DOHH2 (cell line): ENCODE measurements at regions not wholly inside any gene's neighbourhood (a gene's known extent, or its start where the extent isn't known, plus 50 kb on each side); places are given as distances from the start of the nearest gene placed in this dataset.

ENCODE experiments used
- H3F3A ChIP-seq: fragments of 200-600 bp; sonication (generic), shearing (Covaris generic); 2 replicates; pipeline ENCODE4 v1.6.0; 2016; ENCODE audit warnings: antibody characterized with exemption, mild to moderate bottlenecking; ENCODE audit not compliant: control insufficient read depth, insufficient read depth
- H3K27ac ChIP-seq: fragments of 200-600 bp; sonication (generic); 2 replicates; pipeline ENCODE4 v1.5.1; 2014; ENCODE audit warnings: low read depth, mild to moderate bottlenecking, low read length, moderate library complexity
- H3K27me3 ChIP-seq: fragments of 200-600 bp; sonication (generic); 2 replicates; pipeline ENCODE4 v1.6.1; 2014; ENCODE audit warnings: mild to moderate bottlenecking, low read length, mixed read lengths; ENCODE audit not compliant: control insufficient read depth
- H3K36me3 ChIP-seq: fragments of 200-600 bp; sonication (generic); 2 replicates; pipeline ENCODE4 v1.6.1; 2014; ENCODE audit warnings: mild to moderate bottlenecking, low read length, moderate library complexity, mixed read lengths; ENCODE audit not compliant: control insufficient read depth
- H3K4me1 ChIP-seq: fragments of 200-600 bp; sonication (generic); 2 replicates; pipeline ENCODE4 v1.6.1; 2014; ENCODE audit warnings: mild to moderate bottlenecking, low read length, mixed read lengths; ENCODE audit not compliant: control insufficient read depth
- H3K4me2 ChIP-seq: fragments of 200-600 bp; sonication (generic); 2 replicates; pipeline ENCODE4 v1.6.0; 2014; ENCODE audit warnings: mild to moderate bottlenecking, low read length, moderate library complexity
- H3K4me3 ChIP-seq: fragments of 200-600 bp; sonication (generic); 2 replicates; pipeline ENCODE4 v1.5.1; 2014; ENCODE audit warnings: mild to moderate bottlenecking, low read length, mixed read lengths
- H3K79me2 ChIP-seq: fragments of 200-600 bp; sonication (generic); 2 replicates; pipeline ENCODE4 v1.6.1; 2014; ENCODE audit warnings: mild to moderate bottlenecking, low read length, mixed read lengths; ENCODE audit not compliant: control insufficient read depth
- H3K9me2 ChIP-seq: fragments of 200-600 bp; sonication (generic); replicated peaks from 2 replicates; pipeline ENCODE4 v1.6.1; 2014; ENCODE audit warnings: mild to moderate bottlenecking, low read length, mixed read lengths; ENCODE audit not compliant: control insufficient read depth
- H3K9me3 ChIP-seq: fragments of 200-600 bp; sonication (generic); 2 replicates; pipeline ENCODE4 v1.6.1; 2014; ENCODE audit warnings: antibody characterized with exemption, low read length, mixed read lengths; ENCODE audit not compliant: control insufficient read depth, insufficient read depth
- H4K20me1 ChIP-seq: fragments of 200-600 bp; sonication (generic); 2 replicates; pipeline ENCODE4 v1.6.0; 2014; ENCODE audit warnings: low read depth, mild to moderate bottlenecking, antibody characterized with exemption, low read length, moderate library complexity; ENCODE audit not compliant: control insufficient read depth, insufficient read depth
- EZH2phosphoT487 ChIP-seq: fragments of 200-600 bp; sonication (generic); IDR thresholded peaks from 2 replicates; pipeline ENCODE4 v1.6.1; 2017; ENCODE audit warnings: borderline replicate concordance, mild to moderate bottlenecking, antibody characterized with exemption, low read length, moderate library complexity, mixed read lengths
- TF ChIP-seq, protein P1 (sequence below): fragments of 200-600 bp; sonication (generic); IDR thresholded peaks from one replicate; pipeline ENCODE4 v1.5.1; 2014; ENCODE audit warnings: antibody characterized with exemption, mild to moderate bottlenecking, low read depth, low read length; ENCODE audit not compliant: poor library complexity, severe bottlenecking

DNA sequence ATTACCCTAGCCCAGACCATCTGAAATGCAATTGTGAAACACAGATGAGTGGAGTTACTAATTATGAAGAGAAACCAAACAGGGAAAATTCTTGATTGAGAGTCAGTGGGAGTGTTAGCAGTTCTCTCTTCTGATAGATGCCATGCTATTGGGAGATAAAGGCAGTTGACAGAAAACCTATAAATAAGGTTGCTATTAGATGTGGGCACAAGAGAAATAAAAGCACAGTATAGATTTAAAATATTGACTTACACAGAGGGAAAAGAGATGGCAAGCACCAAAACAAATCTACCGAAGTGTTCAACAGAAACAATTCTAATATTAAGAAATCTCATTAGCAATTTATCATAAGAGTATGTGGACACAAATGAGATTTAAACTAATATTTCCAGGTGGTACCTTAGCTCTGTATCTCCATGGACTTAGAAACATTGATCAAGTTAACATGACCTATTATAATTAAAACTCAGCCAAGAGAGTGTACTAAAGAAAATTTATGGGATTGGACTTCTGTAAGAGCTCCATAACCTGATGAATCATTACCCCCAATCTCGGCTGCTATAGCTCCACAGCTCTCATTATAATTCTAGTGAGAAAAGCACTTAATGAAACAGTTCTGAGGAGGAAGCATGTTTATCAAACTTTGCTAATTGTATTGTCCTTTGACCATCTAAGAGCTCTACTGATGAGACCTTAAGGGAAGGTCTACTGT is 665.0 kb upstream of the RIOK2 start:
- no peaks in the 10 kb centered on the region for H3K27me3 ChIP-seq
- no peak overlapping the region for H3K27ac ChIP-seq
- H3K4me3 ChIP-seq = no peak overlapping the region
- no peaks in the 10 kb centered on the region for H3K9me3 ChIP-seq
- H3K36me3 ChIP-seq = no peaks in the 10 kb centered on the region
- no peaks in the 10 kb centered on the region for H3K4me1 ChIP-seq
- no peaks in the 10 kb centered on the region for H3K9me2 ChIP-seq
- no peaks in the 10 kb centered on the region for H3K79me2 ChIP-seq
- no peaks in the 10 kb centered on the region for H4K20me1 ChIP-seq
- no peaks in the 10 kb centered on the region for H3F3A ChIP-seq
- no peak overlapping the region for H3K4me2 ChIP-seq
- TF ChIP-seq EZH2phosphoT487 = no peak
- TF ChIP-seq, protein P1, sequence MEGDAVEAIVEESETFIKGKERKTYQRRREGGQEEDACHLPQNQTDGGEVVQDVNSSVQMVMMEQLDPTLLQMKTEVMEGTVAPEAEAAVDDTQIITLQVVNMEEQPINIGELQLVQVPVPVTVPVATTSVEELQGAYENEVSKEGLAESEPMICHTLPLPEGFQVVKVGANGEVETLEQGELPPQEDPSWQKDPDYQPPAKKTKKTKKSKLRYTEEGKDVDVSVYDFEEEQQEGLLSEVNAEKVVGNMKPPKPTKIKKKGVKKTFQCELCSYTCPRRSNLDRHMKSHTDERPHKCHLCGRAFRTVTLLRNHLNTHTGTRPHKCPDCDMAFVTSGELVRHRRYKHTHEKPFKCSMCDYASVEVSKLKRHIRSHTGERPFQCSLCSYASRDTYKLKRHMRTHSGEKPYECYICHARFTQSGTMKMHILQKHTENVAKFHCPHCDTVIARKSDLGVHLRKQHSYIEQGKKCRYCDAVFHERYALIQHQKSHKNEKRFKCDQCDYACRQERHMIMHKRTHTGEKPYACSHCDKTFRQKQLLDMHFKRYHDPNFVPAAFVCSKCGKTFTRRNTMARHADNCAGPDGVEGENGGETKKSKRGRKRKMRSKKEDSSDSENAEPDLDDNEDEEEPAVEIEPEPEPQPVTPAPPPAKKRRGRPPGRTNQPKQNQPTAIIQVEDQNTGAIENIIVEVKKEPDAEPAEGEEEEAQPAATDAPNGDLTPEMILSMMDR = no peak

DNA sequence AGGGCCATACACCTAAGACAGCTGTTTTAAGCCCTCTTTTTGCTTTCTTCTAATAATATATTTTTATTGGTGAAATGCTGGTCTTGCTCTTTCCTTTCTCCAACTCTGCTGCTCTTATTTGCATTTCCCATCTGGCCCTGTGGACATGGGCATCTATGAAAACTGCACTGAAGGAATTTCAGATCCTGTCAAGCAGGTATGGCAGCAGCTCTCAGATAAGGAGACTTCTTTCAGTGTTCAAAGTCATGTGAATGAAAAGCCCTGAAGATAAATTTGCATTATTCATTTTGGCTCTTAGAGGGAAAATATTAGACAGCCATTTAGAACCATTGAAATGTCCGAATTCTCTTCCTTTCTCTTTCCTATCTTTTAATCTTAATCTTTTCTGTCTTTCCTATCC is 668.0 kb upstream of the RIOK2 start:
- Histone ChIP-seq H3K27ac (no peak overlapping the region), H3K4me3 (no peak overlapping the region), H3K36me3 (no peaks in the 10 kb centered on the region), H3K4me1 (no peaks in the 10 kb centered on the region), H3K79me2 (no peaks in the 10 kb centered on the region), H3F3A (no peaks in the 10 kb centered on the region), H3K4me2 (no peak overlapping the region), H3K9me3 (no peaks in the 10 kb centered on the region), H3K27me3 (no peaks in the 10 kb centered on the region), H4K20me1 (no peaks in the 10 kb centered on the region), H3K9me2 (no peaks in the 10 kb centered on the region)
- TF ChIP-seq, protein P1 = no peak
- TF ChIP-seq EZH2phosphoT487 = no peak

DNA sequence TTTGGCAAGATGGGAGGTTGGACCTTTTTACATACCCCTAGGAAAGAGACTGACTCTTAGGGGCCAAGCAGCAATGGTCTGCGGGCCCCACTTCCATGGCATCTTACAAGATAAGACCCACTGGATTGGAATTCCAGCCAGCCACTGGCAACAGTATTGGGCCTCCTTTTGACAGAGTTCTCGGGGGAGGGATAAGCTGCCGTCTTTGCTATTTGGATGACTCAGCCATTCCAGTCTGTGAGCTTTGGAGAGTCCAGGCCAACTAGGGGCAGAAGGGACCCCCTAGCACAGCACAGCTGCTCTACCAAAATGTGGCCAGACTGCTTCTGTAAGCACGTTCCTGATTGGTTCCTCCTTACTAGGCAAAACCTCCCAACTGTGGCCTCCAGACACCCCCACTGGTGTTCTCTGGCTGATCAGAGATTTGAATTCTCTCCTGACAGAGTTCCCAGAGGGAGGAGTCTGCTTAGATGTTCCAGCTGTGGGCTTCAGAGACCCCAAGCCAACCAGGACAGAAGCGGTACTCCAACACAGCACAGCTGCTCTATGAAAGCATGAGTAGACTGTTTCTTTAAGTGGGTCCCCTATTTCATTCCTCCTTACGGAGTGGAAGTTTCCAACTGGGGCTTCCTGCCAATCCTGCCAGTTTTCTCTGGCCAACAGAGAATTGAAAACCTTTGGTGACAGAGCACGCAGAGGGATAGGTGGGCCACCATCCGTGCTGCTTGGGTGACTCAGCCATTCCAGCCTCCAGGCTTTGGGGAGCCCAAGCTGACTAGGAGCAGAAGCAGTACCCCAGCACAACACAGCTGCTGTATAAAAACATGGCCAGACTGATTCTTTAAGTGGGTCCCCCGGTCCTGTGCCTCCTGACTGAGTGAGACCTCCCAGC is 672.1 kb upstream of the RIOK2 start:
- no peaks in the 10 kb centered on the region for H3K36me3 ChIP-seq
- TF ChIP-seq, protein P1 = no peak
- no peak for TF ChIP-seq EZH2phosphoT487
- no peaks in the 10 kb centered on the region for H3F3A ChIP-seq
- H3K27ac ChIP-seq = no peak overlapping the region
- H3K4me2 ChIP-seq = no peak overlapping the region
- H3K4me3 ChIP-seq = no peak overlapping the region
- H3K79me2 ChIP-seq = no peaks in the 10 kb centered on the region
- H3K9me2 ChIP-seq = no peaks in the 10 kb centered on the region
- H3K27me3 ChIP-seq = no peaks in the 10 kb centered on the region
- H3K4me1 ChIP-seq = no peaks in the 10 kb centered on the region
- H4K20me1 ChIP-seq = no peaks in the 10 kb centered on the region
- no peaks in the 10 kb centered on the region for H3K9me3 ChIP-seq
